RWPE1 (cell line): ENCODE measurements at regions not wholly inside any gene's neighbourhood (a gene's known extent, or its start where the extent isn't known, plus 50 kb on each side); places are given as distances from the start of the nearest gene placed in this dataset.

ENCODE experiments used
- CTCF ChIA-PET: fragments of 350-600 bp; sonication (Branson Sonifier 250); formaldehyde crosslinking; extraction: SDS; loops from one replicate; lab custom pipeline; 2021; lab: Yijun Ruan, JAX
- POLR2A ChIA-PET: fragments of 400-600 bp; formaldehyde crosslinking; extraction: SDS; loops from one replicate; lab custom pipeline; 2020; ENCODE audit warnings: antibody characterized with exemption; ENCODE audit not compliant: low non-redundant PET; lab: Yijun Ruan, JAX
- DNase-seq: peaks from one replicate; pipeline ENCODE4 v3.0.0; 2012; ENCODE audit warnings: low spot score
- H3K27ac ChIP-seq: fragments of 450-650 bp; 2 replicates; pipeline ENCODE4 v1.5.1; 2017
- CTCF ChIP-seq: fragments of 450-650 bp; conservative IDR thresholded peaks from 2 replicates; pipeline ENCODE4 v1.5.1; 2017; ENCODE audit warnings: low read depth, mild to moderate bottlenecking

- CTCF ChIA-PET = interaction anchor here (0.6 kb wide), 1 partner anchor 15 kb away, joined by 3 read pairs; no protein-coding TSS in a partner anchor
- no peak for TF ChIP-seq CTCF
- no peak overlapping the region for H3K27ac ChIP-seq
- POLR2A ChIA-PET = no interaction called here
- no peak for DNase-seq
Observed at GRCh38 chr4:114537352-114537751, 61.3 kb upstream of the UGT8 start.

GRCh38 chr4:114538012-114538617 is 60.5 kb upstream of the UGT8 start:
- ChIA-PET CTCF (interaction anchor here (0.6 kb wide), 1 partner anchor 14 kb away, joined by 3 read pairs; no protein-coding TSS in a partner anchor), POLR2A (no interaction called here)
- TF ChIP-seq CTCF = no peak
- no peak for DNase-seq
- no peak overlapping the region for H3K27ac ChIP-seq

- no peak overlapping the region for H3K27ac ChIP-seq
- TF ChIP-seq CTCF = no peak
- ChIA-PET CTCF (no interaction called here), POLR2A (no interaction called here)
- DNase-seq = no peak
Observed at GRCh38 chr4:114539985-114540384, 58.6 kb upstream of the UGT8 start.

- ChIA-PET CTCF (interaction anchor here (0.6 kb wide), 1 partner anchor 147 kb away, joined by 3 read pairs; no protein-coding TSS in a partner anchor), POLR2A (no interaction called here)
- no peak for TF ChIP-seq CTCF
- DNase-seq = no peak
- H3K27ac ChIP-seq = no peak overlapping the region
Observed at GRCh38 chr4:114547340-114548134, 51.1 kb upstream of the UGT8 start.
